ENCODE measurements at regions not wholly inside any gene's neighbourhood (a gene's known extent, or its start where the extent isn't known, plus 50 kb on each side); places are given as distances from the start of the nearest gene placed in this dataset.

DNA sequence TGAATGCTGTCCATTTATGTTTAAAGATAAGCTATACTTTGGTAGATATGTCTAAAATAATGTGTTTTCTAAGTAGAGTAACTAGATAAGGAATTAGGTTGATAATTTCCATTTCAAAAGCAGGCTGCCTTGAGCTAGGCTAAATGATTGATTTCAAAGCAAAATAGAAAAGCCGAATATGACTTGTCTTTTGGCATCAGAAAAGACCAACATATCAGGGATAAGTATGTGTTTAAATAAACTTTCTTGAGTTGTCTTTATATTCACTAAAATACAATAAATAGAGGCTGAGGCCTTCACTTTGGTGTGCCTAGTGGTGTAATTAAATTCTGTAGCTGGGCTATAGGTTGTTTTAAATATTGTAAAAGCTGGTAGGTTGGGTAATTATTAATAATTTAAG, 569.0 kb downstream of the TAF11L14 start:
- no peaks in the 10 kb centered on the region for H3K36me3 ChIP-seq (replicated peaks)
- TF ChIP-seq, protein P1, sequence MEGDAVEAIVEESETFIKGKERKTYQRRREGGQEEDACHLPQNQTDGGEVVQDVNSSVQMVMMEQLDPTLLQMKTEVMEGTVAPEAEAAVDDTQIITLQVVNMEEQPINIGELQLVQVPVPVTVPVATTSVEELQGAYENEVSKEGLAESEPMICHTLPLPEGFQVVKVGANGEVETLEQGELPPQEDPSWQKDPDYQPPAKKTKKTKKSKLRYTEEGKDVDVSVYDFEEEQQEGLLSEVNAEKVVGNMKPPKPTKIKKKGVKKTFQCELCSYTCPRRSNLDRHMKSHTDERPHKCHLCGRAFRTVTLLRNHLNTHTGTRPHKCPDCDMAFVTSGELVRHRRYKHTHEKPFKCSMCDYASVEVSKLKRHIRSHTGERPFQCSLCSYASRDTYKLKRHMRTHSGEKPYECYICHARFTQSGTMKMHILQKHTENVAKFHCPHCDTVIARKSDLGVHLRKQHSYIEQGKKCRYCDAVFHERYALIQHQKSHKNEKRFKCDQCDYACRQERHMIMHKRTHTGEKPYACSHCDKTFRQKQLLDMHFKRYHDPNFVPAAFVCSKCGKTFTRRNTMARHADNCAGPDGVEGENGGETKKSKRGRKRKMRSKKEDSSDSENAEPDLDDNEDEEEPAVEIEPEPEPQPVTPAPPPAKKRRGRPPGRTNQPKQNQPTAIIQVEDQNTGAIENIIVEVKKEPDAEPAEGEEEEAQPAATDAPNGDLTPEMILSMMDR (IDR thresholded peaks at IDR 0.05; ENCODE audit: low read depth, low read length, missing control alignments): no peak
- H3K27me3 ChIP-seq (replicated peaks): no peaks in the 10 kb centered on the region
- DNase-seq: no peak
- H3K4me3 ChIP-seq (ENCODE audit: low read depth, low read length): no peak overlapping the region
- no peak overlapping the region for H3K27ac ChIP-seq
- in situ Hi-C loops (cut with HindIII; ENCODE audit: low pct_ligation_motif_present, low sequenced_read_pairs): no loop called here

DNA sequence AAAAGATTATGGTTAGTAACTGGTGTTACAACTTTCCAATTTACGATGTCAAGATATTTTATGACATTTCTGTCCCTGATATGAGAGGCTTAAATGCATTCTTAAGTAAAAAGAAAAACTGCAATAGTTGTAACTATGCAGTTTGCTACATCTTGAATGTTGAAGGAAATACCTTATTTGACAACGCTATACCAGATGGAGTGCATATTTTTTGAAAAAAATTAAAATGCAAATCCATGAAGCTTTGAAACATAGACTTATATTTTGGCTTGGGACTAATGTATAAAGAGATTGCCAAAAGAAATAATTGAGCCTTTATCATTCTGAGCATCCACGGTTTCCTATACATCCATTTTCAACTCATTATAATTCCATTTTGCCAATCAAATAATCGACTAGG, 579.4 kb downstream of the TAF11L14 start:
- TF ChIP-seq, protein P1 (IDR thresholded peaks at IDR 0.05; ENCODE audit: low read depth, low read length, missing control alignments): no peak
- H3K36me3 ChIP-seq (replicated peaks): no peaks in the 10 kb centered on the region
- no peak overlapping the region for H3K27ac ChIP-seq
- no peaks in the 10 kb centered on the region for H3K27me3 ChIP-seq (replicated peaks)
- H3K4me3 ChIP-seq (ENCODE audit: low read depth, low read length): no peak overlapping the region
- in situ Hi-C loops (cut with HindIII; ENCODE audit: low pct_ligation_motif_present, low sequenced_read_pairs): no loop called here
- no peak for DNase-seq

DNA sequence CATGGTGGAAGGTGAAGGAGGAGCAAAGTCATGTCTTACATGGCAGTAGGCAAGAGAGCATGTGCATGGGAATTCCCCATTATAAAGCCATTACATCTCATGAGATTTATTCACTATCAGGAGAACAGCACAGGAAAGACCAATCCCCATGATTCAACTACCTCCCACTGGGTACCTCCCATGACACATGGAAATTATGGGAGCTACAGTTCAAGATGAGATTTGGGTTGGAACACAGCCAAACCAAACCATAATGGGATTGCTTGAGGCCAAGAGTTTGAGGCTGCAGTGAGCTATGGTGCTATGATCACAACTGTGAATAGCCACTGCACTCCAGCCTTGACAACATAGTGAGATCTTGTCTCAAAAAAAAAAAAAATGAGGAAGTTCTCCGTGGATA, 581.8 kb downstream of the TAF11L14 start:
- H3K36me3 ChIP-seq (replicated peaks): no peaks in the 10 kb centered on the region
- TF ChIP-seq, protein P1 (IDR thresholded peaks at IDR 0.05; ENCODE audit: low read depth, low read length, missing control alignments): no peak
- H3K4me3 ChIP-seq (ENCODE audit: low read depth, low read length): no peak overlapping the region
- no peak overlapping the region for H3K27ac ChIP-seq
- in situ Hi-C loops (cut with HindIII; ENCODE audit: low pct_ligation_motif_present, low sequenced_read_pairs): no loop called here
- no peaks in the 10 kb centered on the region for H3K27me3 ChIP-seq (replicated peaks)
- DNase-seq: peak; percentile 2

- Histone ChIP-seq H3K27ac (no peak overlapping the region), H3K36me3 (replicated peaks) (no peaks in the 10 kb centered on the region), H3K27me3 (replicated peaks) (no peaks in the 10 kb centered on the region), H3K4me3 (ENCODE audit: low read depth, low read length) (no peak overlapping the region)
- DNase-seq: no peak
- in situ Hi-C loops (cut with HindIII; ENCODE audit: low pct_ligation_motif_present, low sequenced_read_pairs): no loop called here
- TF ChIP-seq, protein P1 (IDR thresholded peaks at IDR 0.05; ENCODE audit: low read depth, low read length, missing control alignments): no peak
Measured at GRCh38 chr5:18216729-18217128, 582.5 kb downstream of the TAF11L14 start.

- in situ Hi-C loops (cut with HindIII; ENCODE audit: low pct_ligation_motif_present, low sequenced_read_pairs): no loop called here
- Histone ChIP-seq H3K27ac (no peak overlapping the region), H3K4me3 (ENCODE audit: low read depth, low read length) (no peak overlapping the region), H3K27me3 (replicated peaks) (no peaks in the 10 kb centered on the region), H3K36me3 (replicated peaks) (no peaks in the 10 kb centered on the region)
- TF ChIP-seq, protein P1 (IDR thresholded peaks at IDR 0.05; ENCODE audit: low read depth, low read length, missing control alignments): no peak
- DNase-seq: no peak
Measured at GRCh38 chr5:18219241-18219640, 585.0 kb downstream of the TAF11L14 start.

GRCh38 chr5:18220631-18221030, 586.4 kb downstream of the TAF11L14 start:
- Histone ChIP-seq H3K27ac (no peak overlapping the region), H3K4me3 (ENCODE audit: low read depth, low read length) (no peak overlapping the region), H3K36me3 (replicated peaks) (no peaks in the 10 kb centered on the region), H3K27me3 (replicated peaks) (no peaks in the 10 kb centered on the region)
- TF ChIP-seq, protein P1 (IDR thresholded peaks at IDR 0.05; ENCODE audit: low read depth, low read length, missing control alignments): no peak
- in situ Hi-C loops (cut with HindIII; ENCODE audit: low pct_ligation_motif_present, low sequenced_read_pairs): no loop called here
- no peak for DNase-seq
